Ovary (tissue), 3 donors: ENCODE measurements at regions not wholly inside any gene's neighbourhood (a gene's known extent, or its start where the extent isn't known, plus 50 kb on each side); places are given as distances from the start of the nearest gene placed in this dataset.

Experiments used
- CTCF ChIP-seq, 3 donors: fragments of 450-650 bp in 2 of 3; fragments of 200-600 bp in 1 of 3; IDR thresholded peaks; one replicate each; pipeline versions ENCODE4 v1.5.1 to v1.8.0; 2016 to 2022; ENCODE audit warnings: antibody characterized with exemption in 3 of 3, mild to moderate bottlenecking in 1 of 3
- EP300 ChIP-seq: sonication (generic); formaldehyde crosslinking; IDR thresholded peaks from one replicate; pipeline ENCODE4 v1.6.1; 2017; ENCODE audit warnings: antibody characterized with exemption
- POLR2A ChIP-seq: fragments of 450-650 bp; IDR thresholded peaks from one replicate; pipeline ENCODE4 v1.6.1; 2017; ENCODE audit warnings: antibody characterized with exemption, mild to moderate bottlenecking, moderate library complexity
- donor health status: DM: no; HTN: no; CAD: no.

- TF ChIP-seq CTCF (IDR thresholded peaks at IDR 0.05) (no peak), POLR2A (no peak), EP300 (no peak)
These were observed 144.5 kb upstream of the GDNF start for GRCh38 chr5:37984300-37984699.
